ENCODE measurements at regions not wholly inside any gene's neighbourhood (a gene's known extent, or its start where the extent isn't known, plus 50 kb on each side); places are given as distances from the start of the nearest gene placed in this dataset.
A peak's percentile ranks its signal among the peaks of the same experiment; 100 is the strongest.

- no peak for DNase-seq (ENCODE audit: low read depth)
- TF ChIP-seq CTCF (conservative IDR thresholded peaks at IDR 0.05; ENCODE audit: low read depth, low read length): no peak
Measured at GRCh38 chr10:33810986-33811385, 476.5 kb upstream of the NRP1 start.

GRCh38 chr10:33809732-33810131 lies 475.3 kb upstream of the NRP1 start:
- DNase-seq (ENCODE audit: low read depth): no peak
- no peak overlapping the region for H3K4me3 ChIP-seq (ENCODE audit: low read length)
- no peak for TF ChIP-seq CTCF (conservative IDR thresholded peaks at IDR 0.05; ENCODE audit: low read depth, low read length)

More at GRCh38 chr10:33810986-33811385, 476.5 kb upstream of the NRP1 start:
- H3K4me3 ChIP-seq (ENCODE audit: low read length): no peak overlapping the region

GRCh38 chr10:33808475-33808874 lies 474.0 kb upstream of the NRP1 start:
- H3K4me3 ChIP-seq (ENCODE audit: low read length): no peak overlapping the region
- DNase-seq (ENCODE audit: low read depth): no peak
- no peak for TF ChIP-seq CTCF (conservative IDR thresholded peaks at IDR 0.05; ENCODE audit: low read depth, low read length)

DNA sequence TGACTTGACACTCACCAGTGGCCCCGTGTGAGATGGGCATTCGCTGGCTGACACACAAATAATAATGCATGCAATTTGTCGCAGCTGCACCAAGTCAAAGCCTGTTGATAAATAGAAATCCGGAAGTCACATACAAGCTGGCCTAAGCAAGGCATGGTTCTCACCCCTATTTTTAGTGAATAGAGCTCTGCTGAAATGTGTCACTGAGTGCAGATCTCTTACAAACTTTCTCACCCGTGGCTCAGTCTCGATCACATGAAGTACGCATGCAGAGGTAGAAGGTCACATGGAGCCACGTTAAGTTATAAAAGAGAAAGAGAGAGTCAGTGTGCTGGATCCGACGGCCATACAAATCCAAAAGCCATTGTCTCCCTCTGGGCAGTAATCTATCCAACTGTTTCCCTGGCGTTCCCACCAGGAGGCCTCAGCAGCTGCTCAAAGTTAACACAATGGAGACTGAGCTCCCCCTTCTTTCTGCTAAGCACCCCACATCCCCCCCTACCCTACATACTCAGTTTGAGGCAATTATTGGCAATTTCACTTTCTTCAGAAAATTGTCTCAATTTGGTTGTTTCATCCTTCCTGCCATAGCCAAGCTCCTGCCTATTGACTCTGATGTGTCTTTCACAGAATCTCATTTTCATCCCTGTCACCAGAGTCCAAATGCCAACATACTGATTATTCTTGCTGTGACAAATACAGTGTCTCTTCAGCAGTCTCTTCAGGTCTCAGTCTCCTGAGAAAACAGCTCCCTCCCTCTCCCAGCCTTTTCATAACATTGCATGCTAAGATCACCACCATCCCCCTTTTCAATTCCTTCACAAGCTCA lies 473.3 kb upstream of the NRP1 start:
- no peak for DNase-seq (ENCODE audit: low read depth)
- peak; percentile 1 for TF ChIP-seq CTCF (conservative IDR thresholded peaks at IDR 0.05; ENCODE audit: low read depth, low read length)
- H3K4me3 ChIP-seq (ENCODE audit: low read length): no peak overlapping the region

GRCh38 chr10:33805831-33806230 lies 471.4 kb upstream of the NRP1 start:
- no peak for TF ChIP-seq CTCF (conservative IDR thresholded peaks at IDR 0.05; ENCODE audit: low read depth, low read length)
- H3K4me3 ChIP-seq (ENCODE audit: low read length): no peak overlapping the region
- no peak for DNase-seq (ENCODE audit: low read depth)

GRCh38 chr10:33804584-33804983 lies 470.1 kb upstream of the NRP1 start:
- DNase-seq (ENCODE audit: low read depth): no peak
- H3K4me3 ChIP-seq (ENCODE audit: low read length): no peak overlapping the region
- no peak for TF ChIP-seq CTCF (conservative IDR thresholded peaks at IDR 0.05; ENCODE audit: low read depth, low read length)

GRCh38 chr10:33803248-33803647 lies 468.8 kb upstream of the NRP1 start:
- DNase-seq (ENCODE audit: low read depth): no peak
- H3K4me3 ChIP-seq (ENCODE audit: low read length): no peak overlapping the region
- no peak for TF ChIP-seq CTCF (conservative IDR thresholded peaks at IDR 0.05; ENCODE audit: low read depth, low read length)
